Pancreas (tissue), 10 donors: ENCODE measurements at regions not wholly inside any gene's neighbourhood (a gene's known extent, or its start where the extent isn't known, plus 50 kb on each side); places are given as distances from the start of the nearest gene placed in this dataset.
"Not testable (repeated sequence)": the region's sequence is repeated elsewhere in the genome, so short reads cannot be mapped to it uniquely, and the experiment has no call there.

ENCODE experiments used
- ATAC-seq, 4 donors: fragments of 200-7000 bp; cut with Tn5 transposase; one replicate each; pipeline versions ENCODE4 v1.8.0 to v1.9.1; 2020; ENCODE audit warnings: mild to moderate bottlenecking in 4 of 4, moderate library complexity in 4 of 4
- DNase-seq, 6 donors: peaks; one replicate each; pipeline ENCODE4 v3.0.0-alpha.2; 2020
- FAIRE-seq: peaks from 2 replicates; lab custom pipeline; 2012; peaks lifted over from hg19 to GRCh38; lab: Jason Lieb, UNC
- H3K27ac ChIP-seq, 4 donors: fragments of 200-600 bp; sonication (generic); 1 replicate in 3 of 4; 2 replicates in 1 of 4; pipeline versions ENCODE4 v1.5.0 to v1.8.0; 2020
- H3K27me3 ChIP-seq, 4 donors: fragments of 200-600 bp; one replicate each; pipeline ENCODE4 v1.8.0; 2021
- H3K36me3 ChIP-seq, 3 donors: fragments of 200-600 bp; sonication (generic) in 1 of 3; one replicate each; pipeline versions ENCODE4 v1.5.0 to v1.8.0; 2020 to 2021
- H3K4me1 ChIP-seq, 3 donors: fragments of 200-600 bp; one replicate each; pipeline ENCODE4 v1.8.0; 2021
- H3K4me3 ChIP-seq, 4 donors: fragments of 200-600 bp; sonication (generic) in 2 of 4; one replicate each; pipeline versions ENCODE4 v1.5.0 to v1.8.0; 2020 to 2021
- H3K9me3 ChIP-seq, 4 donors: fragments of 200-600 bp; one replicate each; pipeline ENCODE4 v1.8.0; 2021
- WGBS, 2 donors: extraction: QIAGEN DNeasy Blood & Tissue Kit; methylation state at CpG; one replicate each; pipeline ENCODE4 v1.1.7; 2013; 5-methylcytosine and 5-hydroxymethylcytosine counted together
- intact Hi-C, 3 donors: fragments of 100-400 bp; cut with DNase I; formaldehyde crosslinking; loops; one replicate each; pipeline versions ENCODE4 v1.11.1 to v1.14.2; 2022
- TF ChIP-seq, protein P1 (sequence below), 4 donors: fragments of 200-600 bp; sonication (generic) in 3 of 4; IDR thresholded peaks; one replicate each; pipeline versions ENCODE4 v1.5.0 to v1.8.0; 2021; ENCODE audit warnings: antibody characterized with exemption in 4 of 4
- donor health status: healthy with polysubstance abuse.
- donor health status: DM: no; HTN: no; CAD: no; lungs with moderate emphysema.
- donor health status: DM: no; HTN: no; CAD: no.
- donor health status: control.
- donor health status: control.
- donor health status: Bipolar disorder and iron deficiency.
- donor health status: DM: yes; HTN: yes; CAD: no.
- donor health status: DM: no; HTN: no; CAD: no.
- donor health status: DM: no; HTN: no; CAD: no.
- donor health status: DM: yes; HTN: yes; CAD: no.

DNA sequence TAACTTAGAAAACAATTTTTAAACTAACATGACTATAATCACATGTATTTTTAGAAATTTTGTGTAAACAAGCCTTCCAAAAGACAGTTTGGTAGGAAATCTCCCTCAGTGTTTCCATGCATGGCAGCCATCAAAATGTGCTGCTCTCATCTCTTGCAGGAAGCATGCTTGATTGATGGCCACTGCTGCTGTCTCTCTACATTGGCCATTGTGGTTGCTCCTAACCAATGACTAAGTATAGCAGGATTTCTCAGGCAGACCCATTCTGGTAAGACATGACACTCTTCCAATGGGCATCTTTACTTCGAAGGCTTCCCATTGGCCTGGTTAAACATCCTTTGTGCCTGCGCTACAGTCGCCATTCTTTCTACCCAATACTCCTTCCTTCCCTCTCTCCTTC lies 78.9 kb upstream of the GUCY1A1 start:
- no peak overlapping the region for H3K4me3 ChIP-seq
- intact Hi-C loops = no loop called here
- H3K9me3 ChIP-seq = no peaks in the 10 kb centered on the region
- DNase-seq (no peak), ATAC-seq (no peak), FAIRE-seq (no peak)
- WGBS, 2 donors = 92 to 94% methylated on average over 3 of the region's 3 CpGs
- peaks cover 0 to 6% (median 0%) of the 10 kb centered on the region in 3 donors for H3K4me1 ChIP-seq
- no peaks in the 10 kb centered on the region for H3K27me3 ChIP-seq
- H3K36me3 ChIP-seq = no peaks in the 10 kb centered on the region
- H3K27ac ChIP-seq = no peak overlapping the region
- TF ChIP-seq, protein P1, sequence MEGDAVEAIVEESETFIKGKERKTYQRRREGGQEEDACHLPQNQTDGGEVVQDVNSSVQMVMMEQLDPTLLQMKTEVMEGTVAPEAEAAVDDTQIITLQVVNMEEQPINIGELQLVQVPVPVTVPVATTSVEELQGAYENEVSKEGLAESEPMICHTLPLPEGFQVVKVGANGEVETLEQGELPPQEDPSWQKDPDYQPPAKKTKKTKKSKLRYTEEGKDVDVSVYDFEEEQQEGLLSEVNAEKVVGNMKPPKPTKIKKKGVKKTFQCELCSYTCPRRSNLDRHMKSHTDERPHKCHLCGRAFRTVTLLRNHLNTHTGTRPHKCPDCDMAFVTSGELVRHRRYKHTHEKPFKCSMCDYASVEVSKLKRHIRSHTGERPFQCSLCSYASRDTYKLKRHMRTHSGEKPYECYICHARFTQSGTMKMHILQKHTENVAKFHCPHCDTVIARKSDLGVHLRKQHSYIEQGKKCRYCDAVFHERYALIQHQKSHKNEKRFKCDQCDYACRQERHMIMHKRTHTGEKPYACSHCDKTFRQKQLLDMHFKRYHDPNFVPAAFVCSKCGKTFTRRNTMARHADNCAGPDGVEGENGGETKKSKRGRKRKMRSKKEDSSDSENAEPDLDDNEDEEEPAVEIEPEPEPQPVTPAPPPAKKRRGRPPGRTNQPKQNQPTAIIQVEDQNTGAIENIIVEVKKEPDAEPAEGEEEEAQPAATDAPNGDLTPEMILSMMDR (IDR thresholded peaks at IDR 0.05) = no peak

DNA sequence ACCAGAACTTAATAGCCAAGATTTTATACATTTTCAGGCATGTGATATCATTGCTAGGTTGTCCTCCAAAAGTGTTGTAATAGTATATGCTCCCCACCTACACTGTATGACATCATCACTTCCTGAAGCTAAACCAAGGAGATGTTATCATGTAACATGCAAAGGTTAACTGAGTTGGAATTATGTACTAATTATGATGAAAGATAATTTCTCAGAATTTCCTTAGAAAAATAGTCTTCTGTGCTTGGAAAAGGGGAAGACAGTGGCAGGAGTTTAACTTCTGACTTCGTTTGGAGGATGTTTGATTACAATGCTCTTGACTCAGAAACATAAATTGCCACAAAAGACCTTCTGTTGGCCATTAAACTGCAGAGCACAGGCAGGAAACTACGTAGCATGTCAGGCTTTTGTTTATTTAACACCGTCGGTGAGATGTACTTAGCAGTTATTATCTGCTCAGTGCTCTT lies 83.6 kb upstream of the GUCY1A1 start:
- Histone ChIP-seq H3K36me3 (no peaks in the 10 kb centered on the region), H3K27ac (no peak overlapping the region), H3K4me1 (peaks cover 0 to 7% (median 0%) of the 10 kb centered on the region in 3 donors), H3K27me3 (no peaks in the 10 kb centered on the region), H3K9me3 (no peaks in the 10 kb centered on the region), H3K4me3 (no peak overlapping the region)
- intact Hi-C loops = no loop called here
- peak in 3 of 4 donors; percentile 37 to 79 (median 62) for ATAC-seq
- TF ChIP-seq, protein P1 (IDR thresholded peaks at IDR 0.05) = no peak
- WGBS, 2 donors = 10 to 11% methylated on average over 4 of the region's 4 CpGs
- no peak for FAIRE-seq
- no peak for DNase-seq

- intact Hi-C loops = no loop called here
- H3K36me3 ChIP-seq = no peaks in the 10 kb centered on the region
- peaks cover 0 to 7% (median 0%) of the 10 kb centered on the region in 3 donors for H3K4me1 ChIP-seq
- no peak overlapping the region for H3K4me3 ChIP-seq
- H3K27ac ChIP-seq = no peak overlapping the region
- H3K9me3 ChIP-seq = no peaks in the 10 kb centered on the region
- ATAC-seq (no peak), DNase-seq (no peak), FAIRE-seq (no peak)
- WGBS, 2 donors = 46 to 64% methylated on average over 1 of the region's 1 CpG
- no peaks in the 10 kb centered on the region for H3K27me3 ChIP-seq
- TF ChIP-seq, protein P1 (IDR thresholded peaks at IDR 0.05) = no peak
Observed at GRCh38 chr4:155582041-155582440, 84.6 kb upstream of the GUCY1A1 start.

GRCh38 chr4:155578726-155579370 lies 87.8 kb upstream of the GUCY1A1 start:
- TF ChIP-seq, protein P1 (IDR thresholded peaks at IDR 0.05) = no peak
- Histone ChIP-seq H3K9me3 (no peaks in the 10 kb centered on the region), H3K36me3 (no peaks in the 10 kb centered on the region), H3K4me1 (peaks cover 0 to 7% (median 0%) of the 10 kb centered on the region in 3 donors), H3K27ac (no peak overlapping the region), H3K4me3 (no peak overlapping the region), H3K27me3 (no peaks in the 10 kb centered on the region)
- DNase-seq = no peak
- 52 to 58% methylated on average over 2 of the region's 2 CpGs for WGBS, 2 donors
- no peak for ATAC-seq
- intact Hi-C loops = no loop called here
- FAIRE-seq = no peak

- intact Hi-C loops = no loop called here
- ATAC-seq = no peak
- no peak for DNase-seq
- Histone ChIP-seq H3K9me3 (no peaks in the 10 kb centered on the region), H3K27me3 (no peaks in the 10 kb centered on the region), H3K27ac (no peak overlapping the region), H3K4me3 (no peak overlapping the region), H3K4me1 (peaks cover 0 to 5% (median 0%) of the 10 kb centered on the region in 3 donors), H3K36me3 (no peaks in the 10 kb centered on the region)
- WGBS, 2 donors = 67% methylated on average over 5 of the region's 5 CpGs
- TF ChIP-seq, protein P1 (IDR thresholded peaks at IDR 0.05) = no peak
- no peak for FAIRE-seq
Observed at GRCh38 chr4:155578219-155578618, 88.4 kb upstream of the GUCY1A1 start.

DNA sequence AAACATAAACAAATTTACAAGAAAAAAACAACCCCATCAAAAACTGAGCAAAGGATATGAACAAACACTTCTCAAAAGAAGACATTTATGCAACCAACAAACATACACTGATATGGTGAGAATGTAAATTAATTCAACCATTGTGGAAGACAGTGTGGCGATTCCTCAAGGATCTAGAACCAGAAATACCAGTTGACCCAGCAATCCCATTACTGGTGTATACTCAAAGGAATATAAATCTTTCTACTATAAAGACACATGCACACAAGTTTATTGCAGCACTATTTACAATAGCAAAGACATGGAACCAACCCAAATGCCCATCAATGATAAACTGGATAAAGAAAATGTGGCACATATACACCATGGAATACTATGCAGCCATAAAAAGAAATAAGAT lies 92.3 kb upstream of the GUCY1A1 start:
- FAIRE-seq = not testable (repeated sequence)
- 34 to 45% methylated on average over 1 of the region's 1 CpG for WGBS, 2 donors

More for the DNA sequence above, 92.3 kb upstream of the GUCY1A1 start:
- H3K4me3 ChIP-seq, H3K9me3 ChIP-seq, H3K4me1 ChIP-seq, DNase-seq, ATAC-seq, H3K27ac ChIP-seq, H3K36me3 ChIP-seq, intact Hi-C loops, H3K27me3 ChIP-seq: not testable (repeated sequence)
